ENCODE measurements at regions not wholly inside any gene's neighbourhood (a gene's known extent, or its start where the extent isn't known, plus 50 kb on each side); places are given as distances from the start of the nearest gene placed in this dataset.

DNA sequence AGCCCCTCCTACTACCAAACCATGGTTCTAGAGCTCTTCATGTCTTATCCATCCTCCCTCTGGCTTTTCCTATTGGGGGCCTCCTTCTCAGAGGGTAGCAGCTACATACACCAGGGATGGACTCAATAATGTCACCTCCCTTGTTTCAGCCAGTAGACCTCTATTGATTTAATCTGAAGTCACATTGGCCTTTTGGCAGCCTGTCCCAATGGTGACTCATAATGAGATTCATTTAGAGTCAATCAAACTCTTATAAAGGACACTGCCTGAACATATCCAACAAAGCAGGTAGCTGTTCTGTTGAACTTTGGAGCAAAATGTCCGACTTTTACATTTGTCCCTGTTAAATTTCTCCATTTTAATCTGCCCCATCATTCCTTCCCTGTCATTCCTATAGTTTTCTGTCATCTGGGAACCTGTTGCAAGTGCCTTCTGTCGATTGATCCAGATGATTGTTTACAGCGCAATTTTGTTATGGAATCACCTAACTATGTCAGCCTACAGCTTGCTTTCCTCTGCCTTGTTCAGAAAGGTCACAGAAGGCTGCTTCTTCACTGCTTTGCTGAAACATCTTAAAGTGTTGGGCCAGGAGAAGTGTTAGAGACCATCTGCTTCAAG, 105.9 kb downstream of the ETS2 start:
- H3K4me1 Mint-ChIP-seq (ENCODE audit: low read depth) = peaks cover 11% of the 10 kb centered on the region
- no peak overlapping the region for H3K4me3 Mint-ChIP-seq (ENCODE audit: unreplicated experiment)
- H3K9me3 Mint-ChIP-seq (ENCODE audit: low read depth) = no peaks in the 10 kb centered on the region
- DNase-seq (ENCODE audit: low spot score) = no peak
- H3K27ac Mint-ChIP-seq (ENCODE audit: unreplicated experiment) = no peak overlapping the region
- TF ChIP-seq, protein P1, sequence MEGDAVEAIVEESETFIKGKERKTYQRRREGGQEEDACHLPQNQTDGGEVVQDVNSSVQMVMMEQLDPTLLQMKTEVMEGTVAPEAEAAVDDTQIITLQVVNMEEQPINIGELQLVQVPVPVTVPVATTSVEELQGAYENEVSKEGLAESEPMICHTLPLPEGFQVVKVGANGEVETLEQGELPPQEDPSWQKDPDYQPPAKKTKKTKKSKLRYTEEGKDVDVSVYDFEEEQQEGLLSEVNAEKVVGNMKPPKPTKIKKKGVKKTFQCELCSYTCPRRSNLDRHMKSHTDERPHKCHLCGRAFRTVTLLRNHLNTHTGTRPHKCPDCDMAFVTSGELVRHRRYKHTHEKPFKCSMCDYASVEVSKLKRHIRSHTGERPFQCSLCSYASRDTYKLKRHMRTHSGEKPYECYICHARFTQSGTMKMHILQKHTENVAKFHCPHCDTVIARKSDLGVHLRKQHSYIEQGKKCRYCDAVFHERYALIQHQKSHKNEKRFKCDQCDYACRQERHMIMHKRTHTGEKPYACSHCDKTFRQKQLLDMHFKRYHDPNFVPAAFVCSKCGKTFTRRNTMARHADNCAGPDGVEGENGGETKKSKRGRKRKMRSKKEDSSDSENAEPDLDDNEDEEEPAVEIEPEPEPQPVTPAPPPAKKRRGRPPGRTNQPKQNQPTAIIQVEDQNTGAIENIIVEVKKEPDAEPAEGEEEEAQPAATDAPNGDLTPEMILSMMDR (IDR thresholded peaks at IDR 0.05) = no peak
- no peaks in the 10 kb centered on the region for H3K36me3 Mint-ChIP-seq (ENCODE audit: low read depth)
- H3K27me3 Mint-ChIP-seq (ENCODE audit: low read depth) = peaks cover 1% of the 10 kb centered on the region

DNA sequence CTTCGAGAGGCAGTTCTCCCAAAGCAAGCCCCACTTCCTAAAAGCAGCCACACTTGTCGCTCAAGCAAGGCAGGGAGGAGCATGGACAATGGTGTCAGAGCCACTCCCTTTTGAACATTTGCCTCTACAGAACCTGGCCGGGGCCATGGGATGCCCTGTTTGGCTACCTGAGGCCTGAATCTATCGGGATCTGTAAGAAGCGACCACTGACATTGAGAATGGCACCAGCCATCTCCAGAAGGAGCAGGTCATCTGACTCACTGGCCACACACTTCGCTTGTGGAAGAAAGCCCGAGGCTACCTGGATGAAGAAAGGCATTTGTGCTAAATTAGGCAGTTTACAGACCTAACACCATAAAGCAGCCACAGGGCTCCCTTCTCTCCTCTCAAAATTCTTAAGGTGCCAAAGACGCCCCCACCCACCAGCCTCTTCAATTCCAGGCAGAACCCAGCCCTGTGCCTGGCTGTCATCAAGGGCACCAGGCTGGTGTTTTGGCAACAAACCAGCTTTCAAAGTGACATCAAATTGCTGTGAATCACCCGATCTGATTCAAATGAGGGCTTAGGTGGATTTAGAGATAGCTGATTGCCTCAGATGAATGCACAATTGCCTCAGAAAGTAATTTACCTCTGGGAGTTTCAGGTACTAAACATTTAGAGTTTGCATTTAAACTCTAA, 104.8 kb downstream of the ETS2 start:
- TF ChIP-seq, protein P1 (IDR thresholded peaks at IDR 0.05) = no peak
- Mint-ChIP-seq H3K4me3 (ENCODE audit: unreplicated experiment) (no peak overlapping the region), H3K27me3 (ENCODE audit: low read depth) (no peaks in the 10 kb centered on the region), H3K9me3 (ENCODE audit: low read depth) (no peaks in the 10 kb centered on the region), H3K4me1 (ENCODE audit: low read depth) (peaks cover 11% of the 10 kb centered on the region), H3K36me3 (ENCODE audit: low read depth) (no peaks in the 10 kb centered on the region), H3K27ac (ENCODE audit: unreplicated experiment) (no peak overlapping the region)
- no peak for DNase-seq (ENCODE audit: low spot score)

DNA sequence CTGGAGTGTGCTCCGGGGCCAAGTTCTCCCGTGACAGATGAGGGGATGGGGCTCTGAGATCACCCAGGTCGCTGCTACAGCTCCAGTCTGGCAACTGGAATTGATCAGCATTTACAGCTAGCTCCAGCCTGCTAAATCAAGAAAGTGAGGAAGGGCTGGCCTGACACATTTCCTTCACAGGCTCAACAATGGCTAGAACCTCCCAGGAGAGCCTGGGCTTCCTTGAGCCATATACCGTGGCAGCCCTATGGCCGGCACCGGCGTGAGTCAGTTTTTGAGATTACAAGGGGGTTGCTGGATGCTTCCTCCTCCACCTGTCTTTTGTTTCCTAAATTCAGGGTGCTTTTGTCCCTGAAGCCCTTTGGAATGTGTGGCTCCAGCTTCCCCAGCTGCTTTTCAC, 104.2 kb downstream of the ETS2 start:
- Mint-ChIP-seq H3K4me1 (ENCODE audit: low read depth) (peaks cover 11% of the 10 kb centered on the region), H3K27ac (ENCODE audit: unreplicated experiment) (no peak overlapping the region), H3K36me3 (ENCODE audit: low read depth) (no peaks in the 10 kb centered on the region), H3K27me3 (ENCODE audit: low read depth) (no peaks in the 10 kb centered on the region), H3K9me3 (ENCODE audit: low read depth) (no peaks in the 10 kb centered on the region), H3K4me3 (ENCODE audit: unreplicated experiment) (no peak overlapping the region)
- TF ChIP-seq, protein P1 (IDR thresholded peaks at IDR 0.05) = no peak
- no peak for DNase-seq (ENCODE audit: low spot score)

DNA sequence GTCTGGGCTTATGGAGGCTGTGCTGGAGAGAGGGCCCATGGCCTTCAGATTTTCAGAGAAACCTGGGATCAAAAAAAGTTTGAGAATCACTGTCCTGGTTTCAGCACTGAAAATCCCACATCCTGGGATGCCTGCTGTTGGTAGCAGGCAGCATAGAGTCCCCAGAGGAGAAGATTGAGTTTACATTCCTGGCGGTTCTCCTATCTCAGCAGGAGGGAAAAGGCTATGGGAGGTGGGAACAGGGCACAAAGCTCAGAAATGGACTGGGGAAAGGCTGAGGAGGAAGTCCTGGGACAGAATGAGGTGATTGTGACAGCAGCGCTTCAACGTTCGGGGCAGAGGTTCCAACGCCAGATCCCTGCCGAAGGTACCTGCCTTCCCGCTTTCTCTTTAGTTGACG, 103.4 kb downstream of the ETS2 start:
- Mint-ChIP-seq H3K9me3 (ENCODE audit: low read depth) (no peaks in the 10 kb centered on the region), H3K27me3 (ENCODE audit: low read depth) (no peaks in the 10 kb centered on the region), H3K4me3 (ENCODE audit: unreplicated experiment) (no peak overlapping the region), H3K27ac (ENCODE audit: unreplicated experiment) (no peak overlapping the region), H3K4me1 (ENCODE audit: low read depth) (peaks cover 11% of the 10 kb centered on the region), H3K36me3 (ENCODE audit: low read depth) (no peaks in the 10 kb centered on the region)
- TF ChIP-seq, protein P1 (IDR thresholded peaks at IDR 0.05) = no peak
- DNase-seq (ENCODE audit: low spot score) = no peak

DNA sequence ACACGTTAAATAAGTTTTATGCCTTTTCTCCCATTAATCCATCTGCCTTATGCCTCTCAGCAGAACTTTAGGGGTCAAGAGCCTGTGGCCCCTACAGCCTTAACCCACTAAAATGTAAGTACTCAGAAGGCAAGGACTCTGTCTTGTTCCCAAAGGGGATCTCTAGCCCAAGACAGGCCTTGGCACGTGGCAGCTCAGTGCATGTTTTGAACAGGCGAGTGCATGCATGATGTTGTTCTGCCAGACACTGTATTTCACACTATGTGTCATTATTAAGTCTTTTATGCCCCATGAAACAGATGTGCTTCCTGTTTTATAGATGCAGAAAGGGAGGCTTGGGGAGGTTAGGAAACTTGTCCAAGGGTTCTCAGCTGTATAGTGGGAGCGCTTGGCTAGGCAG, 102.8 kb downstream of the ETS2 start:
- peaks cover 11% of the 10 kb centered on the region for H3K4me1 Mint-ChIP-seq (ENCODE audit: low read depth)
- H3K9me3 Mint-ChIP-seq (ENCODE audit: low read depth) = no peaks in the 10 kb centered on the region
- H3K36me3 Mint-ChIP-seq (ENCODE audit: low read depth) = no peaks in the 10 kb centered on the region
- H3K27me3 Mint-ChIP-seq (ENCODE audit: low read depth) = no peaks in the 10 kb centered on the region
- no peak overlapping the region for H3K27ac Mint-ChIP-seq (ENCODE audit: unreplicated experiment)
- no peak for DNase-seq (ENCODE audit: low spot score)
- TF ChIP-seq, protein P1 (IDR thresholded peaks at IDR 0.05) = no peak
- no peak overlapping the region for H3K4me3 Mint-ChIP-seq (ENCODE audit: unreplicated experiment)
